NOMO-1 treated with dmso at 0.1 percent for 144 hours (cell line): ENCODE measurements at regions not wholly inside any gene's neighbourhood (a gene's known extent, or its start where the extent isn't known, plus 50 kb on each side); places are given as distances from the start of the nearest gene placed in this dataset.
"Not testable (repeated sequence)": the region's sequence is repeated elsewhere in the genome, so short reads cannot be mapped to it uniquely, and the experiment has no call there.

ENCODE experiments used
- DNase-seq: peaks from one replicate; lab custom pipeline; 2025; ENCODE audit not compliant: unreplicated experiment; lab: John Stamatoyannopoulos, UW

DNA sequence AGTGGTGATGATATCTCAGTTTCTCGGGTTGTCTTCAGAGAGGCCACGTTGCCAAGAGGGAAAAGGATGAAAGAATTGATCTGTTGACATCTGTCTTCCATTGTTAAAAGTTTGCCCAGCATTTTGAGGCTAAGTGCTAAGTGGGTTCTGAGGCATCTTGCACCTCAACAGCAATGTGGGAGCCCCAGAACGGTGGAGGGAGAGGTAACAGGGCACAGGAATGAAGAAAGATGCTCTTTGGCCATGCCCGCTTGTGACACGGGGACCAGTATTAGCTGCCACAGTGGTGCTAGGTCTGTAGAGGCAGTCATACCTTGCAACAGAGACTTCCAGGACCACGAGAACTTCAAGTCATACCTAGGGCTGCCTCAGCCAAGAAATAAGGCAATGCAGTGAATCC is 106.6 kb upstream of the NUPR2 start:
- DNase-seq, result no peak

DNA sequence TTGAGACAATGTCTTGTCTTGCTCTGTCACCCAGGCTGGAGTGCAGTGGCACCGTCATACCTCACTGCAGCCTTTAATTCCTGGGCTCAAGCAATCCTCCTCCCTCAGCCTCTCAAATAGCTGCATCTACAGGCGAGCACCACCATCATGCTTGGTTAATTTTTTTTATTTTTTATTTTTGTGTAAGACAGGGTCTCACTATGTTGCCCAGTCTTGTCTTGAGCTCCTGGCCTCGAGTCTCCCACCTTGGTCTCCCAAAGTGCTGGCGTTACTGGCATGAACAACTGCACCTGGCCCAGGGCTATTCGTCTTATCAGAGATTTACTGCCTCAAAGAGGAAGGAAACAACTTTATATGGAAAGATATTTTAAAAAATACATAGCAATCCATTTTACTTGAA is 102.8 kb upstream of the NUPR2 start:
- no peak for DNase-seq

DNA sequence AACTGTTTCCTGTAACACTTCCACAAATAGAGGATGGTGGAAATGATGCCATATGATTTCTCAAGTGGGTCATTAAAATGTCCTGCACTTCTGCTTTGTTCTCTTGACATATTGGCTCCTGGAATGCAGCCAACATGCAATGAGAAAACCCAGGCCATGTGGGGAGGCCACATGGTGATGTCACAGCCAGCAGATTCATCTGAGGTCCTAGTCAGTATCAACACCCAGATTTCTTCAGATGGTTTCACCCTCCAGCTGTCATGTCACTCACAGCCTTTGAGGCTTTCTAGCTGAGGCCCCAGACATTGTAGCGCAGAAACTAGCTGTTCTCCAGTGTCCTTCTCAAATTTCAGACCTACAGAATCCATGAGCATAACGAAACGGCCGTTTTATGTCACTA is 102.3 kb upstream of the NUPR2 start:
- DNase-seq, result peak; percentile 31

DNA sequence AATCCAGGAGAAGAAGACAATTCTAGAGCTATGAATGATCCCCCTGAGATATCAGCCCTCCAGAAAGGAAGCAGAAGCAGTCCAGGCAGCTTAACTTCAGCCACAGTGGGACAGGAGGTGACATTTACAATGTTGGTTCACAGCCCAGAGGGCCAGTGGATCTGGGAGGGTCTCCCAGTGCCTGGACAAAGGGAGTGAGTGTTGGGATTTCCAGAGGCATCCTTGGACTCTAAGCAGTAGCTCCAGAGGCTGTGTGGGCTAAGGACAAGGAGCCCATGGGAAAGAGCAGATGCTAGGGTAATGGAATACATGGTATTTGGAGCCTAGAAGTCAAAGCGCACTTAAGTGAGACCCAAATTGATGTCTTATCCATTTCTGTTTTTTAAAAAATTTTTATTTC is 97.4 kb upstream of the NUPR2 start:
- no peak for DNase-seq

DNA sequence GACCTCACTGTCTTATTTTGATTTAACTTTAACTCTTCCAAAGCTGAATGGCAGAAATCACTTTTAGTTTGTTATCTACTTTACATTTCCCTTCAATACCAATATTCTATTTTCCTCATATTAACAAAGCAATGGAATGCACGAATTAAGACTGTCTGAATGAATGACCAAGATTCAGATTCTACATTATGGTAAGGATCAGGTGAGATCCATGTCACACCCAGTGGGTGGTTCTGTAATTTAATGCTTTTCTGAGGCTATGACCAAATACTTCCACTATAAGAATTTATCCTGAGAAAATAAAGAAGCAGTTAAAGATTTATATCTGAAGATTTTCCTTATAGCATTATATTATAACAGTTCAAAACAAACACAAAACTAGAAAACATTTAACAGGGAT is 90.2 kb upstream of the NUPR2 start:
- no peak for DNase-seq

DNA sequence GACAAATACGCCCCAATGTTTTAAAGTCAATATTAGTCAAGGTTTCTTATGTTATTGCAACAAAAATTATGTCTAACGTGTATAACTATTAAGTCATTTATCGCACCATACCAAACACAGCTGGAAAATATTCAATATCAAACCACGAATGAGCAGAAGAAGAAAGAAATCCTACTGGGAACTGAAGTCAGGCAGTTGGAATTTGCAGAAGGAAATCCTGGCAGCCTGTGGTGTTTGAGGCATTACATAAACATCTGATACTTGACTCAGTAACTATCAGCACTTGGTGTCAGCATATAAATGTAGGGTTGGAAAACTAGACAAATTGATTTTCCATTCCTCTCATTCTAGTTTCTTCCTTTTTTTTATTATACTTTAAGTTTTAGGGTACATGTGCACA is 83.4 kb upstream of the NUPR2 start:
- DNase-seq, result no peak

DNA sequence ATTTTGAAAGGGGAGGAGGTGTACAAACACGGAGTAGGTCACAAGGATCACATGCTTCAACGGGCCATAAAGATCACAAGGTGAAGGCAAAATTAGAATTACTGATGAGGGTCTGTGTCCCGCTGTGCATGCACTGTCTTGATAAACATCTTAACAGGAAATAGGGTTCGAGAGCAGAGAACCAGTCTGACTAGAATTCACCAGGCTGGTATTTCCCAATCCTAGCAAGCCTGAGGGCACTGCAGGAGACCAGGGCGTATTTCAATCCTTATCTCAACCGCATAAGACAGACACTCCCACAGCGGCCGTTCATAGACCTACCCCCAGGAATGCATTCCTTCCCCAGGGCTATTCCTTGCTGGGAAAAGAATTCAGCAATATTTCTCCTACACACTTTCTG is 80.0 kb upstream of the NUPR2 start:
- DNase-seq, result not testable (repeated sequence)

DNA sequence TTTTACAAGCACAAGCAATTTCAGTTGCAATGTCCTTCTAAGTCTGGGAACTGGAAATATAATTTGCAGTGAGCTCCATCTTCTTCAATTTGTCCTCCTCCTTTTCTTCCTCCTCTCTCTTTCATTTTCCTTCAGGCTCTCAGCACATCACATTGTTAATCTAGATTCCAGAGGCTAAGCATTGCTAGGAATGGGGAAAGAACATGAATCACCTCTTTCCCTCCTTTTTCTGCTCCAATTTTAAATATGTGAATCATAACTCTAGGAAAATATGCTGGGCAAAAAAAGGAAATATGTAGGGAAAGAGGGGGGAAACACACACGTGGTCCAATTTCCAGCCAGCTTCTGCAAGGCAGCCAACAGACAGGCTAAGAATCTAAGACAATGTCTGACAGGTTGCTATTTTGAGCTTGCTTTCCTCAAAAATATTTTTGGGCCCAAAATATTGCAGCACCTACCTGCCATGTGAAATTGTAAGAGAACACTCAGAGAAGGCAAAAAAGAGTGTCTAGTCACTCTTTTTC is 72.7 kb upstream of the NUPR2 start:
- no peak for DNase-seq

DNA sequence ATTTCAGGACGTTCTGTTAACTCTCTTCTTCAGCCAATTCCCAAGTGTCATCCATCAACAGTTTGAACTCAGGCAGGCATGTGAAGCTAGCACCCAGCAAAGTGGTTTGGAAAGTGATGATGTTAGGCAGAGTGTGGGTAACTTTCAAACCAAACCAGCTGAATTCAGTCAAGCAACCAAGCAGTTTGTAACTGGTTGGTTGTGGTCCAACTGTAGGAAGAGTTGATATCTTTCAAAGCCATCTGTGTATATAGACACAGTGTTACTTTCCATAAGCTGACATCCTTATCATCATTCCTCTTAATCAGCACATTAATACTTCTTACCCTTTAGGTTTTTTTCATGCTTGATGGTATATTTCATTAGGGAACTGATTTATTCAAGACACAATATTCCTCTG is 72.2 kb upstream of the NUPR2 start:
- no peak for DNase-seq

DNA sequence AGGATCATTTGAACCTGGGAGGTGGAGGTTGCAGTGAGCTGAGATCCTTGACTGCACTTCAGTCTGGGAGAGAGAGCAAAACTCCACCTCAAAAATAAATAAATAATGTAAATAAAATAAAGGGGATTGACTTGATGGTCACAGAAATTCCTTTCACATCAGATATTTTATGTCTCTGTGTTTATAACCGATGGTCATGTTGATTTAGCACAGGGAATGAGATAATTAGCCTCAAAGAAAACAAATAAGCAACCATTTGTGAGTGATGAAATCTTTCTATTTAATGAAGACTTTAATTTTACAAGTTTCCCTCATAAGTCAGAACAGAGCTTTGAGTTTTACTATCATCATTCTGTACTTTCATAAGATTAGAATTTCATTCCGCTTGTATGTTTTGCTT is 64.8 kb upstream of the NUPR2 start:
- DNase-seq, result no peak

DNA sequence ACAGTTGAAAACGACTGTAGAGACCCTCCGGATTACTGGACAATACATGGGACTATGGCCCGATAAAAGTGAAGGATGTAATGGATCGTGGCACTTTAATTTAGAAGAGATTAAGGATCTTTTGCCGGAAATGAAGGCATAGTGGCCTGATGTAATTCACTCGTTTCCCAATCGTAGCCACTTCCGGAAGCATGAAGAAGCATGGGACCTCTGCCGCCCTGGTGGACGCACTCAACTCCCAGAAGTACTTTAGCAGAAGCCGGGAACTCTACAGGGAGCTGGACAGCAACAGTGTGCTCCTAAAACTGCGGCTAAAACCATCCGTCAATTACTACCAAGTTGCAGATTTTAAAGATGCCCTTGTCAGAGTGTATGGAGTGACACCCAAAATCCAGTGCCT is 59.6 kb upstream of the NUPR2 start:
- no peak for DNase-seq

DNA sequence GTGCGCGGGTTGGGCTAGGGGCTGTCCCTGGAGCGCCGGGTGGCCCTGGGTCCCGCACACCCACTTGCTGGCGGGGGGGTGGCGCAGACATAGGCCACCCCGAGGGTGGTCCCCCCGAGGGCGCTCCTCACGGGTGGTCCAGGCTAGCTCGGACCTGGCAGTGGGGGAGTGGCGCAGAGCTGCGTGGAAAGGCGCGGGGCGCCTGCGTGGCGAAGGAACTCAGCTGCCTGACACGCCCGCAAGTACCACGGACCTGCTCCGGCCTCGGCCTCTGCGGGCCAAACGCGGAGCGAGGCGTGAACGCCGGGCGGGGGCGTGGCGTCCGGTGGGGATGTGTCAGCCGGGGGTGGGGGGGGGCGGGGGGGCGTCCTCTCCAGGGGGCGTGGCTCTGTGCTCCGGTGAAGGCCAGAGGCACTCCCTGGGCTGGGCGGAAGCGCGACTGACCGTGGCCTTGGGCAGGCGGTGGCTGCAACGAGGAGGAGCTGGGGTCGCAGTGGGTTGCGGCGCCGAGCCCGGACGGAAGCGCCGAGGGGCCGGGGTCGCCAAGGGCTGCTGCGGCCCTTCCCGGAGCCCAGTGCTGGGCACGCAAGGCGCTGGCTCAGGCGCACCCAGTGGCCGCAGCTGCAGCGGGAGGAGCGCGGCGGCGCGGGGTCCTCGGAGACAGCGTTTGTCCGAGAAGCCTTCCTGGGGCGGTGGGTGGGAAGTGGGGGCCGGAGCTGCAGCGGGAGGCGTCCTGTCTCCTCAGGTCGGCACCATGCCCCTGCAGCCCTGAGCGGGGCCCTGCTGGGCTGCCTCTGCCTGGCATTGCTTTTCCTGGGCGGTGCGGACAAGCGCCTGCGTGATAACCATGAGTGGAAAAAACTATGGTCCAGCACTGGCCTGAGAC is 58.9 kb upstream of the NUPR2 start:
- no peak for DNase-seq

DNA sequence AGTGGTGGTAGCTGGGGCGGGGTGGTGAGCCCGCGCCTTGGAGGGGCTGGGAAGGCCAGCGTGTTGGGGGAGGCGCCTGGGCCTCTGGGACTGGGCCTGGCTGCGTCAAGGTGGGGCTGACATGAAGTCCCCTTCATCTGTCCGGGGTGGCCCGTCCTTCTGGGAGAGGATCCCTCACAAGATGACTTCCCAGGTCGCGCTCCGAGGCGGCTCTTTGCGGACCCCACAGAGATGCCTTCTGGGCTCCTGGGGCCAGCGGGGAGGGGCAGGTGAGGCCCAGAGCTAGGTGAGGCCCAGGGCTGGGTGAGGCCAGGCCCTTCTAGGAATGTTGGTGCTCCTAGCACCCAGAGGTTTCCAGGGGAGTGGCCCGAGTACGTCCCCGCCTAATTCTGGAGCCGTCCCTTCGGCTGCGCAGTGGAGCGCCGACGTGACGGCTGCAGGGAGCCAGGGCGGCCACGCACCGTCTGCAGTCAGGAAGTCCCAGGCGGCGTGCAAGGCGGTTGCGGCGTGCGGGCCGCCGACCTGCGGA is 58.2 kb upstream of the NUPR2 start:
- no peak for DNase-seq
